CD4-positive, alpha-beta memory T cell (primary cell): ENCODE measurements at regions not wholly inside any gene's neighbourhood (a gene's known extent, or its start where the extent isn't known, plus 50 kb on each side); places are given as distances from the start of the nearest gene placed in this dataset.
A peak's percentile ranks its signal among the peaks of the same experiment; 100 is the strongest.
"Not testable (repeated sequence)": the region's sequence is repeated elsewhere in the genome, so short reads cannot be mapped to it uniquely, and the experiment has no call there.

Experiments used
- CTCF ChIA-PET: fragments of 350-600 bp; sonication (Branson Sonifier 250); formaldehyde crosslinking; loops from one replicate; lab custom pipeline; 2021; ENCODE audit warnings: inconsistent platforms; ENCODE audit not compliant: partially characterized antibody; lab: Charles Lee
- POLR2A ChIA-PET: fragments of 350-600 bp; sonication (Branson Sonifier 250); formaldehyde crosslinking; loops from one replicate; lab custom pipeline; 2021; ENCODE audit not compliant: partially characterized antibody; lab: Charles Lee
- DNase-seq, 5 donors: peaks; one replicate each; pipeline versions ENCODE4 v3.0.0 to v3.0.0-alpha.2; 2020 to 2022; ENCODE audit warnings: mixed read lengths in 1 of 5
- H3K27ac ChIP-seq: one replicate; pipeline ENCODE4 v1.7.0; 2013; ENCODE audit warnings: low read depth, low read length
- H3K27me3 ChIP-seq: 2 replicates; pipeline ENCODE4 v1.7.0; 2013; ENCODE audit warnings: mild to moderate bottlenecking, low read length, moderate library complexity; ENCODE audit not compliant: insufficient read depth
- H3K36me3 ChIP-seq: 2 replicates; pipeline ENCODE4 v1.7.0; 2013; ENCODE audit warnings: mild to moderate bottlenecking, low read length, moderate library complexity; ENCODE audit not compliant: insufficient read depth
- H3K4me1 ChIP-seq: 2 replicates; pipeline ENCODE4 v1.7.0; 2013; ENCODE audit warnings: mild to moderate bottlenecking, low read length, moderate library complexity; ENCODE audit not compliant: insufficient read depth
- H3K4me3 ChIP-seq, 2 donors: one replicate each; pipeline ENCODE4 v1.7.0; 2013; ENCODE audit warnings: low read length in 2 of 2, mild to moderate bottlenecking in 1 of 2
- H3K9me3 ChIP-seq, 2 donors: one replicate each; pipeline ENCODE4 v1.7.0; 2013; ENCODE audit warnings: low read length in 2 of 2, control low read depth in 1 of 2; ENCODE audit not compliant: control insufficient read depth in 1 of 2
- H3K27ac Mint-ChIP-seq, 7 donors: one replicate each; pipeline ENCODE4 v1.8.0; 2020 to 2021; ENCODE audit warnings: mixed read lengths in 7 of 7, mild to moderate bottlenecking in 6 of 7, inconsistent platforms in 3 of 7, moderate library complexity in 3 of 7
- H3K27me3 Mint-ChIP-seq, 2 donors: one replicate each; pipeline ENCODE4 v1.8.0; 2020 to 2021; ENCODE audit warnings: mixed read lengths in 2 of 2
- H3K36me3 Mint-ChIP-seq, 2 donors: one replicate each; pipeline ENCODE4 v1.8.0; 2020 to 2021; ENCODE audit warnings: mixed read lengths in 2 of 2, inconsistent platforms in 1 of 2, mild to moderate bottlenecking in 1 of 2
- H3K4me1 Mint-ChIP-seq, 4 donors: one replicate each; pipeline ENCODE4 v1.8.0; 2020 to 2021; ENCODE audit warnings: mixed read lengths in 4 of 4, mild to moderate bottlenecking in 1 of 4
- H3K4me3 Mint-ChIP-seq, 8 donors: one replicate each; pipeline ENCODE4 v1.8.0; 2020 to 2021; ENCODE audit warnings: mixed read lengths in 8 of 8, mild to moderate bottlenecking in 7 of 8, moderate library complexity in 6 of 8, inconsistent platforms in 3 of 8
- H3K9me3 Mint-ChIP-seq, 8 donors: one replicate each; pipeline ENCODE4 v1.8.0; 2020 to 2021; ENCODE audit warnings: mixed read lengths in 8 of 8, mild to moderate bottlenecking in 5 of 8, inconsistent platforms in 3 of 8, moderate library complexity in 1 of 8
- intact Hi-C: fragments of 100-400 bp; cut with micrococcal nuclease; formaldehyde crosslinking; loops from one replicate; pipeline ENCODE4 v1.15.1; 2023

DNA sequence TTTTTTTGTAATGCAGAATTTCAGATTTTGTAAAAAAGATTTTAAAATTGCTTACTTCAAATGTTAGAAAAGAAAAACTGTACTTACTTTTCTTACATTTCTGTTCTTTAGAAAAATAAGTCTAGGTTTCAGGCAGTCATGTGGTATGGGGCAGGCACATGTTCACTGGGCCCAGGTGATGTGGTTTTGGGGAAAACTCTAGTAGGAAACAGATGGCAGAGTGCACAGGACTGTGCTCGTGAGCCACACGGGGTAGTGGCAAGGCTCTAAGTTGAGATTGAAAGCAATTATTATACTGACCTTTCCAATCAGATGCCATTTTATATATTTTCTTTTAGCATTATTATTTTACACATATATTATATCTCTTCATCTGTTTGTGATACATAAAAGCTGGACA, 1036.9 kb upstream of the TMEFF2 start:
- Histone ChIP-seq H3K27ac (no peak overlapping the region), H3K4me3 (no peak overlapping the region), H3K9me3 (no peaks in the 10 kb centered on the region), H3K4me1 (no peaks in the 10 kb centered on the region), H3K36me3 (no peaks in the 10 kb centered on the region), H3K27me3 (no peaks in the 10 kb centered on the region)
- Mint-ChIP-seq H3K27ac (no peak overlapping the region), H3K27me3 (no peaks in the 10 kb centered on the region), H3K36me3 (no peaks in the 10 kb centered on the region), H3K4me1 (no peaks in the 10 kb centered on the region), H3K9me3 (peaks cover 0 to 2% (median 0%) of the 10 kb centered on the region in 8 donors), H3K4me3 (no peak overlapping the region)
- no peak for DNase-seq
- intact Hi-C loops = no loop called here
- ChIA-PET POLR2A (no interaction called here), CTCF (no interaction called here)

GRCh38 chr2:193228276-193228675, 1033.5 kb upstream of the TMEFF2 start:
- no peak overlapping the region for H3K27ac Mint-ChIP-seq
- no peaks in the 10 kb centered on the region for H3K4me1 ChIP-seq
- intact Hi-C loops = no loop called here
- ChIA-PET POLR2A (no interaction called here), CTCF (no interaction called here)
- H3K27me3 Mint-ChIP-seq = no peaks in the 10 kb centered on the region
- no peaks in the 10 kb centered on the region for H3K27me3 ChIP-seq
- no peak overlapping the region for H3K27ac ChIP-seq
- no peak overlapping the region for H3K4me3 ChIP-seq
- no peaks in the 10 kb centered on the region for H3K9me3 ChIP-seq
- no peaks in the 10 kb centered on the region for H3K36me3 ChIP-seq
- DNase-seq = no peak
- H3K9me3 Mint-ChIP-seq = peaks cover 0 to 2% (median 0%) of the 10 kb centered on the region in 8 donors
- no peaks in the 10 kb centered on the region for H3K36me3 Mint-ChIP-seq
- no peak overlapping the region for H3K4me3 Mint-ChIP-seq
- no peaks in the 10 kb centered on the region for H3K4me1 Mint-ChIP-seq

- DNase-seq = no peak
- no peak overlapping the region for H3K4me3 Mint-ChIP-seq
- no peaks in the 10 kb centered on the region for H3K27me3 Mint-ChIP-seq
- CTCF ChIA-PET = no interaction called here
- no peaks in the 10 kb centered on the region for H3K4me1 ChIP-seq
- no peak overlapping the region for H3K27ac Mint-ChIP-seq
- no peaks in the 10 kb centered on the region for H3K9me3 ChIP-seq
- no peaks in the 10 kb centered on the region for H3K4me1 Mint-ChIP-seq
- H3K4me3 ChIP-seq = no peak overlapping the region
- H3K27me3 ChIP-seq = no peaks in the 10 kb centered on the region
- H3K36me3 Mint-ChIP-seq = no peaks in the 10 kb centered on the region
- POLR2A ChIA-PET = no interaction called here
- intact Hi-C loops = no loop called here
- no peaks in the 10 kb centered on the region for H3K36me3 ChIP-seq
- H3K27ac ChIP-seq = no peak overlapping the region
- peaks cover 0 to 5% (median 1%) of the 10 kb centered on the region in 8 donors for H3K9me3 Mint-ChIP-seq
Measured at GRCh38 chr2:193222454-193222853, 1027.7 kb upstream of the TMEFF2 start.

- no peaks in the 10 kb centered on the region for H3K27me3 Mint-ChIP-seq
- H3K36me3 ChIP-seq = no peaks in the 10 kb centered on the region
- no peaks in the 10 kb centered on the region for H3K4me1 ChIP-seq
- no peaks in the 10 kb centered on the region for H3K36me3 Mint-ChIP-seq
- H3K27ac Mint-ChIP-seq = no peak overlapping the region
- peaks cover 0 to 5% (median 0%) of the 10 kb centered on the region in 8 donors for H3K9me3 Mint-ChIP-seq
- H3K27ac ChIP-seq = no peak overlapping the region
- no peaks in the 10 kb centered on the region for H3K27me3 ChIP-seq
- no peaks in the 10 kb centered on the region for H3K9me3 ChIP-seq
- intact Hi-C loops = no loop called here
- ChIA-PET POLR2A (no interaction called here), CTCF (no interaction called here)
- no peak overlapping the region for H3K4me3 Mint-ChIP-seq
- DNase-seq = no peak
- H3K4me1 Mint-ChIP-seq = no peaks in the 10 kb centered on the region
- H3K4me3 ChIP-seq = no peak overlapping the region
Measured at GRCh38 chr2:193219413-193219812, 1024.7 kb upstream of the TMEFF2 start.

GRCh38 chr2:193201583-193201982, 1006.9 kb upstream of the TMEFF2 start:
- POLR2A ChIA-PET = no interaction called here
- Histone ChIP-seq H3K27ac (no peak overlapping the region), H3K4me3 (no peak overlapping the region), H3K27me3 (no peaks in the 10 kb centered on the region), H3K9me3 (no peaks in the 10 kb centered on the region), H3K4me1 (no peaks in the 10 kb centered on the region), H3K36me3 (no peaks in the 10 kb centered on the region)
- Mint-ChIP-seq H3K4me3 (no peak overlapping the region), H3K9me3 (peaks cover 0 to 6% (median 0%) of the 10 kb centered on the region in 8 donors), H3K36me3 (no peaks in the 10 kb centered on the region), H3K27me3 (no peaks in the 10 kb centered on the region), H3K4me1 (no peaks in the 10 kb centered on the region), H3K27ac (no peak overlapping the region)
- CTCF ChIA-PET = no interaction called here
- DNase-seq = no peak
- intact Hi-C loops = no loop called here

- H3K4me1 ChIP-seq = no peaks in the 10 kb centered on the region
- no peaks in the 10 kb centered on the region for H3K27me3 ChIP-seq
- intact Hi-C loops = no loop called here
- Mint-ChIP-seq H3K4me3 (no peak overlapping the region), H3K9me3 (peaks cover 0 to 9% (median 0%) of the 10 kb centered on the region in 8 donors), H3K27ac (no peak overlapping the region), H3K36me3 (no peaks in the 10 kb centered on the region), H3K4me1 (no peaks in the 10 kb centered on the region), H3K27me3 (no peaks in the 10 kb centered on the region)
- ChIA-PET CTCF (no interaction called here), POLR2A (no interaction called here)
- no peaks in the 10 kb centered on the region for H3K9me3 ChIP-seq
- no peaks in the 10 kb centered on the region for H3K36me3 ChIP-seq
- no peak for DNase-seq
- no peak overlapping the region for H3K27ac ChIP-seq
- no peak overlapping the region for H3K4me3 ChIP-seq
Measured at GRCh38 chr2:193199322-193199721, 1004.6 kb upstream of the TMEFF2 start.

GRCh38 chr2:193187816-193188215, 993.1 kb upstream of the TMEFF2 start:
- peaks cover 0 to 4% (median 2%) of the 10 kb centered on the region in 4 donors for H3K4me1 Mint-ChIP-seq
- intact Hi-C loops = no loop called here

DNA sequence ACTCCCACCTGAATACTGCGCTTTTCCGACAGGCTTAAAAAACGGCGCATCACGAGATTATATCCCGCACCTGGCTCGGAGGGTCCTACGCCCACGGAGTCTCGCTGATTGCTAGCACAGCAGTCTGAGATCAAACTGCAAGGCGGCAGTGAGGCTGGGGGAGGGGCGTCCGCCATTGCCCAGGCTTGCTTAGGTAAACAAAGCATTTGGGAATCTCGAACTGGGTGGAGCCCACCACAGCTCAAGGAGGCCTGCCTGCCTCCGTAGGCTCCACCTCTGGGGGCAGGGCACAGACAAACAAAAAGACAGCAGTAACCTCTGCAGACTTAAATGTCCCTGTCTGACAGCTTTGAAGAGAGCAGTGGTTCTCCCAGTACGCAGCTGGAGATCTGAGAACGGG, 976.2 kb upstream of the TMEFF2 start:
- not testable (repeated sequence) for H3K36me3 Mint-ChIP-seq, H3K9me3 Mint-ChIP-seq, H3K4me1 Mint-ChIP-seq

More at GRCh38 chr2:193187816-193188215, 993.1 kb upstream of the TMEFF2 start:
- no peaks in the 10 kb centered on the region for H3K9me3 ChIP-seq
- DNase-seq = no peak
- Mint-ChIP-seq H3K36me3 (no peaks in the 10 kb centered on the region), H3K27ac (no peak overlapping the region), H3K9me3 (peaks cover 0 to 2% (median 0%) of the 10 kb centered on the region in 8 donors), H3K4me3 (peak overlapping the region in 6 of 8 donors; percentile 14 to 70 (median 35)), H3K27me3 (no peaks in the 10 kb centered on the region)
- H3K27me3 ChIP-seq = no peaks in the 10 kb centered on the region
- H3K4me3 ChIP-seq = no peak overlapping the region
- no peaks in the 10 kb centered on the region for H3K4me1 ChIP-seq
- H3K36me3 ChIP-seq = no peaks in the 10 kb centered on the region
- H3K27ac ChIP-seq = no peak overlapping the region
- ChIA-PET CTCF (no interaction called here), POLR2A (no interaction called here)

More for the DNA sequence above, 976.2 kb upstream of the TMEFF2 start:
- H3K4me3 ChIP-seq, POLR2A ChIA-PET, H3K4me1 ChIP-seq, H3K4me3 Mint-ChIP-seq, CTCF ChIA-PET, H3K27ac ChIP-seq, H3K27me3 Mint-ChIP-seq, H3K36me3 ChIP-seq, DNase-seq, H3K27me3 ChIP-seq, H3K27ac Mint-ChIP-seq, intact Hi-C loops, H3K9me3 ChIP-seq: not testable (repeated sequence)
